ENCODE measurements at regions not wholly inside any gene's neighbourhood (a gene's known extent, or its start where the extent isn't known, plus 50 kb on each side); places are given as distances from the start of the nearest gene placed in this dataset.

GRCh38 chr21:15162921-15163320 lies 98.1 kb upstream of the NRIP1 start:
- TF ChIP-seq, protein P1, sequence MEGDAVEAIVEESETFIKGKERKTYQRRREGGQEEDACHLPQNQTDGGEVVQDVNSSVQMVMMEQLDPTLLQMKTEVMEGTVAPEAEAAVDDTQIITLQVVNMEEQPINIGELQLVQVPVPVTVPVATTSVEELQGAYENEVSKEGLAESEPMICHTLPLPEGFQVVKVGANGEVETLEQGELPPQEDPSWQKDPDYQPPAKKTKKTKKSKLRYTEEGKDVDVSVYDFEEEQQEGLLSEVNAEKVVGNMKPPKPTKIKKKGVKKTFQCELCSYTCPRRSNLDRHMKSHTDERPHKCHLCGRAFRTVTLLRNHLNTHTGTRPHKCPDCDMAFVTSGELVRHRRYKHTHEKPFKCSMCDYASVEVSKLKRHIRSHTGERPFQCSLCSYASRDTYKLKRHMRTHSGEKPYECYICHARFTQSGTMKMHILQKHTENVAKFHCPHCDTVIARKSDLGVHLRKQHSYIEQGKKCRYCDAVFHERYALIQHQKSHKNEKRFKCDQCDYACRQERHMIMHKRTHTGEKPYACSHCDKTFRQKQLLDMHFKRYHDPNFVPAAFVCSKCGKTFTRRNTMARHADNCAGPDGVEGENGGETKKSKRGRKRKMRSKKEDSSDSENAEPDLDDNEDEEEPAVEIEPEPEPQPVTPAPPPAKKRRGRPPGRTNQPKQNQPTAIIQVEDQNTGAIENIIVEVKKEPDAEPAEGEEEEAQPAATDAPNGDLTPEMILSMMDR (conservative IDR thresholded peaks at IDR 0.05 in 1 of 2, IDR thresholded peaks at IDR 0.05 in 1 of 2; ENCODE audit: extremely low read depth in 1 of 2, insufficient read depth in 1 of 2, low read depth in 1 of 2, low read length in 2 of 2): no peak
- TF ChIP-seq EZH2 (IDR thresholded peaks at IDR 0.05; ENCODE audit: borderline replicate concordance, low read length): no peak
